ENCODE measurements at regions not wholly inside any gene's neighbourhood (a gene's known extent, or its start where the extent isn't known, plus 50 kb on each side); places are given as distances from the start of the nearest gene placed in this dataset.
A peak's percentile ranks its signal among the peaks of the same experiment; 100 is the strongest.
"Not testable (repeated sequence)": the region's sequence is repeated elsewhere in the genome, so short reads cannot be mapped to it uniquely, and the experiment has no call there.

GRCh38 chr3:101970905-101971304, 121.6 kb downstream of the NFKBIZ start:
- in situ Hi-C loops (cut with MboI; ENCODE audit: low sequenced_read_pairs in 4 of 4), result no loop called here
- no peaks in the 10 kb centered on the region for H3K27me3 ChIP-seq
- no peaks in the 10 kb centered on the region for H3K36me3 ChIP-seq
- peaks cover 0 to 5% of the 10 kb centered on the region in 2 donors for H3K4me1 ChIP-seq
- DNase-seq, result no peak
- H3K9me3 ChIP-seq, result no peaks in the 10 kb centered on the region
- H3K27ac ChIP-seq, result no peak overlapping the region
- ATAC-seq, result no peak
- TF ChIP-seq CTCF (IDR thresholded peaks at IDR 0.05 in 4 of 5, conservative IDR thresholded peaks at IDR 0.05 in 1 of 5) (no peak), POLR2A (IDR thresholded peaks at IDR 0.05) (no peak)
- intact Hi-C loops (cut with DNase I; ENCODE audit: low total_unique reads), result no loop called here
- no peak overlapping the region for H3K4me3 ChIP-seq

DNA sequence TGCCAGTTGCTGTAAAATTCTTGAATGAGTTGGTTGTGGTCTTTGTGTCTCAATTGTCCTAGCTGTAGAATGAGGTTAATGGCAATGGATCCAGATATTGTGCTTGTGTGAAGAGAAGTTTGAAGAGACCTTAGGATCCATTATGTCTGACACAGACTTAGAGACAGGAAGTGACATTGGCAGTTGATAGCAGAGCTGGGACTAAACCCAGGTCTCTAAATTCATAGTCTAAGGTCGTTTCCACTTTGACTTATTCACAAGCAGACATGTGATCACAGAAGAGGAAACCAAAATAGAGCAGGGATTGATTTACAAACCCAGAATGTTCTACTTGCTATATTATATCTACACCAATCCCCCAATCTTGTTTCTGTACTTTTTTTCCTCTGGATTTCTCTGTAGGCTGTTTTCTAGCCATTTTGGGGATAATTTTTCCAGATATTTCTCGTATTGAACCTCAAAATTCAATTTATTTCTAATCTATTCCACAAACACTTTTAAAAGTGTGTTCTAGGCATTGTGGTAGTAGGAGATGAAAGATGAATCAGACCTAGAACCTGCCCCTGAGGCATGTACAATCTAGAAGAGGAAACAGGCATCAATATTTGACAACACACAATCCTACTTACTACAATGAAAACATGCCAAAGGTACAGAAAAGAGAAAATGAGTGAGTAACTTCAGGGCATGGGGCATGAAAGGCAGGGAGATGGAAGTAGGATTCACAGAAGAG, 123.3 kb downstream of the NFKBIZ start:
- Histone ChIP-seq H3K9me3 (no peaks in the 10 kb centered on the region), H3K36me3 (no peaks in the 10 kb centered on the region), H3K4me1 (peaks cover 0 to 12% of the 10 kb centered on the region in 2 donors), H3K27me3 (no peaks in the 10 kb centered on the region), H3K27ac (no peak overlapping the region), H3K4me3 (no peak overlapping the region)
- DNase-seq (no peak), ATAC-seq (no peak)
- in situ Hi-C loops (cut with MboI; ENCODE audit: low sequenced_read_pairs in 4 of 4), result no loop called here
- no peak for TF ChIP-seq POLR2A (IDR thresholded peaks at IDR 0.05)
- TF ChIP-seq CTCF (IDR thresholded peaks at IDR 0.05 in 4 of 5, conservative IDR thresholded peaks at IDR 0.05 in 1 of 5), result no peak
- intact Hi-C loops (cut with DNase I; ENCODE audit: low total_unique reads), result no loop called here

GRCh38 chr3:101973163-101973505, 123.8 kb downstream of the NFKBIZ start:
- H3K4me3 ChIP-seq, result no peak overlapping the region
- no peak overlapping the region for H3K27ac ChIP-seq
- H3K4me1 ChIP-seq, result peaks cover 0 to 17% of the 10 kb centered on the region in 2 donors
- no peaks in the 10 kb centered on the region for H3K9me3 ChIP-seq
- no peak for ATAC-seq
- no peak for TF ChIP-seq POLR2A (IDR thresholded peaks at IDR 0.05)
- H3K36me3 ChIP-seq, result no peaks in the 10 kb centered on the region
- in situ Hi-C loops (cut with MboI; ENCODE audit: low sequenced_read_pairs in 4 of 4), result no loop called here
- intact Hi-C loops (cut with DNase I; ENCODE audit: low total_unique reads), result no loop called here
- no peak for DNase-seq
- H3K27me3 ChIP-seq, result no peaks in the 10 kb centered on the region

DNA sequence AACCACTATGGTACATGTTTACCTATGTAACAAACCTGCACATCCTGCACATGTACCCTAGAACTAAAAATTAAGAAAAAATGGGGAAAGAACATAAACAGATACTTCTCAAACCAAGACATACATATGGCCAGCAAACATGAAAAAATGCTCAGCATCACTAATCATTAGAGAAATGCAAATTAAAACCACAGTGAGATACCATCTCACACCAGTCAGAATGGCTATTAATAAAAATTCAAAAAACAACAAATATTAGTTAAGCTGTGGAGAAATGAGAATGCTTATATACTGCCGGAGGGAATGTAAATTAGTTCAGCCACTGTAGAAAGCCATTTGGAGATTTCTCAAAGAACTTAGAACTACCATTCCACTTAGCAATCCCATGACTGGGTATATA, 126.1 kb downstream of the NFKBIZ start:
- in situ Hi-C loops (cut with MboI; ENCODE audit: low sequenced_read_pairs in 4 of 4), result not testable (repeated sequence)

GRCh38 chr3:101976473-101976872, 127.2 kb downstream of the NFKBIZ start:
- TF ChIP-seq POLR2A (IDR thresholded peaks at IDR 0.05) (no peak), CTCF (IDR thresholded peaks at IDR 0.05 in 4 of 5, conservative IDR thresholded peaks at IDR 0.05 in 1 of 5) (no peak)
- no peaks in the 10 kb centered on the region for H3K36me3 ChIP-seq
- no peak overlapping the region for H3K27ac ChIP-seq
- in situ Hi-C loops (cut with MboI; ENCODE audit: low sequenced_read_pairs in 4 of 4), result no loop called here
- peak in 1 of 2 donors; percentile 30 for ATAC-seq
- no peaks in the 10 kb centered on the region for H3K9me3 ChIP-seq
- H3K4me3 ChIP-seq, result no peak overlapping the region
- no peak for DNase-seq
- no peaks in the 10 kb centered on the region for H3K27me3 ChIP-seq
- intact Hi-C loops (cut with DNase I; ENCODE audit: low total_unique reads), result no loop called here
- peaks cover 0 to 18% of the 10 kb centered on the region in 2 donors for H3K4me1 ChIP-seq

More for the DNA sequence above, 126.1 kb downstream of the NFKBIZ start:
- H3K9me3 ChIP-seq; ATAC-seq; H3K27ac ChIP-seq; H3K4me3 ChIP-seq; intact Hi-C loops (cut with DNase I; ENCODE audit: low total_unique reads); H3K27me3 ChIP-seq; DNase-seq; H3K36me3 ChIP-seq: not testable (repeated sequence)
- H3K4me1 ChIP-seq, result peaks cover 0 to 18% of the 10 kb centered on the region in 2 donors

GRCh38 chr3:101978348-101978747, 129.0 kb downstream of the NFKBIZ start:
- ATAC-seq (no peak), DNase-seq (no peak)
- H3K9me3 ChIP-seq, result no peaks in the 10 kb centered on the region
- peaks cover 0 to 13% of the 10 kb centered on the region in 2 donors for H3K4me1 ChIP-seq
- no peaks in the 10 kb centered on the region for H3K27me3 ChIP-seq
- intact Hi-C loops (cut with DNase I; ENCODE audit: low total_unique reads), result loop anchor here (1.0 kb wide), 1 partner anchor 13 kb away; no protein-coding TSS in a partner anchor
- in situ Hi-C loops (cut with MboI; ENCODE audit: low sequenced_read_pairs in 4 of 4), result no loop called here
- H3K4me3 ChIP-seq, result no peak overlapping the region
- no peak overlapping the region for H3K27ac ChIP-seq
- no peaks in the 10 kb centered on the region for H3K36me3 ChIP-seq
- no peak for TF ChIP-seq CTCF (IDR thresholded peaks at IDR 0.05 in 4 of 5, conservative IDR thresholded peaks at IDR 0.05 in 1 of 5)

Measured in gastrocnemius medialis (tissue), 4 donors.